ENCODE measurements at regions not wholly inside any gene's neighbourhood (a gene's known extent, or its start where the extent isn't known, plus 50 kb on each side); places are given as distances from the start of the nearest gene placed in this dataset.

DNA sequence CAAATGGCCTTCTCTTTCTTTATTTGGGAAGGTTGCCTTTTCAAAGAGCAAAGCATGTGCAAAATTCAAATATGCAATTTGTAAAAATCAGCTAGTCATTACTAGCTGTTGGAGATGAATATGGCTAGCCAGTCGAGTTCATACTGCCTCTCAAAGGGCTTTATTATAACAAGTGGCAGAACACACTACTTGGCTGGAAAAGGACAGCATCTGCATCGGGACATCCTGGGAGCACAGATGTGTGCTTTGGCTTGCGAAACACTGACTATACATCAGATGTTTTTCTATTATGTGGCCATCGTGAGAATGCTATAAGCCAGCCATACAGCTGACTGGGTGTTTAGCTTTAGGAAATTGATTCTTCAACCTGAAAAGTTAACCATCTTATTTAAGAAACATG lies 424.2 kb downstream of the KCTD12 start:
- ATAC-seq (ENCODE audit: low read depth) (no peak), DNase-seq (no peak)
- intact Hi-C loops (cut with micrococcal nuclease), result no loop called here
- CTCF ChIA-PET, result no interaction called here
- Mint-ChIP-seq H3K4me1 (no peaks in the 10 kb centered on the region), H3K9me3 (no peaks in the 10 kb centered on the region), H3K4me3 (no peak overlapping the region), H3K27ac (no peak overlapping the region), H3K36me3 (ENCODE audit: low read depth) (no peaks in the 10 kb centered on the region), H3K27me3 (no peaks in the 10 kb centered on the region)
- TF ChIP-seq, protein P1, sequence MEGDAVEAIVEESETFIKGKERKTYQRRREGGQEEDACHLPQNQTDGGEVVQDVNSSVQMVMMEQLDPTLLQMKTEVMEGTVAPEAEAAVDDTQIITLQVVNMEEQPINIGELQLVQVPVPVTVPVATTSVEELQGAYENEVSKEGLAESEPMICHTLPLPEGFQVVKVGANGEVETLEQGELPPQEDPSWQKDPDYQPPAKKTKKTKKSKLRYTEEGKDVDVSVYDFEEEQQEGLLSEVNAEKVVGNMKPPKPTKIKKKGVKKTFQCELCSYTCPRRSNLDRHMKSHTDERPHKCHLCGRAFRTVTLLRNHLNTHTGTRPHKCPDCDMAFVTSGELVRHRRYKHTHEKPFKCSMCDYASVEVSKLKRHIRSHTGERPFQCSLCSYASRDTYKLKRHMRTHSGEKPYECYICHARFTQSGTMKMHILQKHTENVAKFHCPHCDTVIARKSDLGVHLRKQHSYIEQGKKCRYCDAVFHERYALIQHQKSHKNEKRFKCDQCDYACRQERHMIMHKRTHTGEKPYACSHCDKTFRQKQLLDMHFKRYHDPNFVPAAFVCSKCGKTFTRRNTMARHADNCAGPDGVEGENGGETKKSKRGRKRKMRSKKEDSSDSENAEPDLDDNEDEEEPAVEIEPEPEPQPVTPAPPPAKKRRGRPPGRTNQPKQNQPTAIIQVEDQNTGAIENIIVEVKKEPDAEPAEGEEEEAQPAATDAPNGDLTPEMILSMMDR (IDR thresholded peaks at IDR 0.05), result no peak
- POLR2A ChIA-PET, result no interaction called here

DNA sequence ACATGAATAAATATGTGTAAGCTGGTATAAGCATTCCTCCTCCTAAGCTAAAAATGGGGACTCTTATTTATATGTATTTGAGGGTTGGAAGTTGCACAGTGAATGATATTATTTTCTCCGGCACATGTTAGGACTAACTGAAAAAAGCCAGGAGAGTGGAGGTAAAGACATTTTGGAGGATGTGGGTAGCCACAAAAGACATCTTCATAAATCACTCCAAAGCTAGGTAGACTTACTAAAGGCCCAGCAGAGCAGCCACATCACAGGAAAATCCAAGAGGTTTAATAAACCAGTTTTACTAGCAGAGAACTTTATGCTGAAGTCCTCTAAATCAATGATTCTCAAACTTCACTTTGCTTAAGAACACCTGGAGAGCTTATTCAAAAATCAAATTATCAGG lies 424.7 kb downstream of the KCTD12 start:
- Mint-ChIP-seq H3K27ac (no peak overlapping the region), H3K9me3 (no peaks in the 10 kb centered on the region), H3K36me3 (ENCODE audit: low read depth) (no peaks in the 10 kb centered on the region), H3K4me3 (no peak overlapping the region), H3K27me3 (no peaks in the 10 kb centered on the region), H3K4me1 (no peaks in the 10 kb centered on the region)
- intact Hi-C loops (cut with micrococcal nuclease), result no loop called here
- DNase-seq, result no peak
- ChIA-PET CTCF (no interaction called here), POLR2A (no interaction called here)
- ATAC-seq (ENCODE audit: low read depth), result no peak
- TF ChIP-seq, protein P1 (IDR thresholded peaks at IDR 0.05), result no peak

DNA sequence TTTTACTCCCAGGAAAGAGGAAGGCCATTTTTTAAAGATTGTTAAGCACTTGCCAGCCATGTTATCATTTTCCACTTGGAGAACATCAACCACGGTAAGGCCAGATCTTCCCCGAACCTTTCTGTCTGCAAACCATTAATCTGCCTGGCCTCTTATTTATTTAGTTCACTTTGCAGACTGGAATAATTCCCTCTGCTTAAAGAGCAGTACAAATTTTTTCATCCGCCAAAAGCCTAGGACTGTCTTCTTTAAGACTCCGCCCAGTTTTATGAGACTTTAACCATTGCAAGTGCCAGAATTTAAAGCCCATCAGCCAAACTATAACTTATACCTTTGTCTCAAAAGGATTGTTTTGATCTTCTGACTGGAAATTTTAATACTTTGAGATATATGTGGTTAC lies 426.3 kb downstream of the KCTD12 start:
- intact Hi-C loops (cut with micrococcal nuclease), result no loop called here
- Mint-ChIP-seq H3K36me3 (ENCODE audit: low read depth) (no peaks in the 10 kb centered on the region), H3K9me3 (no peaks in the 10 kb centered on the region), H3K4me3 (no peak overlapping the region), H3K4me1 (no peaks in the 10 kb centered on the region), H3K27ac (no peak overlapping the region), H3K27me3 (no peaks in the 10 kb centered on the region)
- ATAC-seq (ENCODE audit: low read depth) (no peak), DNase-seq (no peak)
- ChIA-PET POLR2A (no interaction called here), CTCF (no interaction called here)
- TF ChIP-seq, protein P1 (IDR thresholded peaks at IDR 0.05), result no peak

DNA sequence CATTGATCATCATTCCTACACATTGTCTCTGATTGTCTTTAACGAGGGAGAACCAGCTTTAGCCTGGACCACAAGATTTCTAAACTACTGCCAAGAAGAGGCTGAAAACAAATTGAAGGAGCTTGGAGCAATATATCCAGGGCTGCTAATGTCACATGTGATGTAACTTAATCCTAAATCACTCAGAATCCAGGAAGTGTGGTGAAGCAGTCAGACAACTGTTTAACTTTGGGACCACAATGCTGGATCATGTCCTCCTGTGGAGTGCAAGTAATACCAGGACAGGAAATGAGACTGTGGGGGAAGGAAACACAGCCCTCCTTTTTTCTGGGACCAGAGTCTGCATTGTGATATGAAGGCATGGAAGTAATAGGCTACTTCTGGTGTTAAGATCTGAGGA lies 430.2 kb downstream of the KCTD12 start:
- Mint-ChIP-seq H3K27me3 (no peaks in the 10 kb centered on the region), H3K4me1 (no peaks in the 10 kb centered on the region), H3K9me3 (peaks cover 26% of the 10 kb centered on the region), H3K27ac (no peak overlapping the region), H3K36me3 (ENCODE audit: low read depth) (no peaks in the 10 kb centered on the region), H3K4me3 (no peak overlapping the region)
- intact Hi-C loops (cut with micrococcal nuclease), result no loop called here
- CTCF ChIA-PET, result no interaction called here
- POLR2A ChIA-PET, result no interaction called here
- no peak for DNase-seq
- TF ChIP-seq, protein P1 (IDR thresholded peaks at IDR 0.05), result no peak
- no peak for ATAC-seq (ENCODE audit: low read depth)

DNA sequence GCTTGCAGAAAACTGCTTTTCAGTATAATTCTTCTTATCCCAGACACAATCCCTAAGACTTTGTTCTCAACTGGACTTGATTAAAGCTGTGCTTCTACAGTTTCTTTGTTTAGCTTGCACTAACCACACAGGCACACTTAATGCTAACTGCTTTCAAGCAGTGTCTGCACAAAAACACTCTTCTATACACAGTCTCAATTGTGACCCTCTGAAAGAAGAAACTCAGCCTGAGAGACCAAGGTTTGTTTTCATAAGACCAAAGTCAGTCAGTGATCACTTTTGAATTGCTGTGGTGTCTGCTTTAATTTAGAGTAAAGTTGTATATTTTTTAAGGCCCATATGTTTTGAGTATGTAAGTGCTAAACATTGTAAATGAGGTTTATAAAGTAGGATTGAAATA lies 431.2 kb downstream of the KCTD12 start:
- Mint-ChIP-seq H3K27ac (no peak overlapping the region), H3K9me3 (peaks cover 27% of the 10 kb centered on the region), H3K4me1 (no peaks in the 10 kb centered on the region), H3K27me3 (no peaks in the 10 kb centered on the region), H3K4me3 (no peak overlapping the region), H3K36me3 (ENCODE audit: low read depth) (no peaks in the 10 kb centered on the region)
- ChIA-PET POLR2A (no interaction called here), CTCF (no interaction called here)
- ATAC-seq (ENCODE audit: low read depth) (no peak), DNase-seq (no peak)
- TF ChIP-seq, protein P1 (IDR thresholded peaks at IDR 0.05), result no peak
- intact Hi-C loops (cut with micrococcal nuclease), result no loop called here
